ENCODE measurements at regions not wholly inside any gene's neighbourhood (a gene's known extent, or its start where the extent isn't known, plus 50 kb on each side); places are given as distances from the start of the nearest gene placed in this dataset.

DNA sequence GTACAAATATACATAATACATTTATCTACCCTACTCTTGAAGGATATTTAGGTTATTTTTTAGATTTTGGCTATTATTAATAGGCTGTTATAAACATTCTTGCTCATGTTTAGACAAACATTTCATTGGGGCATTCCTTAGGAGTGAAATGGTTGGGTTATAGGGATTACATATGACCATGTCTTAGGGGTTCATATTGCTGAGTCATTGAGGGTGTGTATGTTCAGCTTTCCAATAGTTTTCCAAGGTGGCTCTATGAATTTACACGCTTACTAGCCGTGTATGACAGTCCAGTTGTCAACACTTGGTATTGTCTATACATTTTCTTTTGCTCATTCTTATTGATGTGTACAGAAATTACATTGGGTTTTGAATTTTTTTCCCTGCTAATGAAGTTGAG lies 125.8 kb downstream of the OXSM start:
- TF ChIP-seq, protein P1, sequence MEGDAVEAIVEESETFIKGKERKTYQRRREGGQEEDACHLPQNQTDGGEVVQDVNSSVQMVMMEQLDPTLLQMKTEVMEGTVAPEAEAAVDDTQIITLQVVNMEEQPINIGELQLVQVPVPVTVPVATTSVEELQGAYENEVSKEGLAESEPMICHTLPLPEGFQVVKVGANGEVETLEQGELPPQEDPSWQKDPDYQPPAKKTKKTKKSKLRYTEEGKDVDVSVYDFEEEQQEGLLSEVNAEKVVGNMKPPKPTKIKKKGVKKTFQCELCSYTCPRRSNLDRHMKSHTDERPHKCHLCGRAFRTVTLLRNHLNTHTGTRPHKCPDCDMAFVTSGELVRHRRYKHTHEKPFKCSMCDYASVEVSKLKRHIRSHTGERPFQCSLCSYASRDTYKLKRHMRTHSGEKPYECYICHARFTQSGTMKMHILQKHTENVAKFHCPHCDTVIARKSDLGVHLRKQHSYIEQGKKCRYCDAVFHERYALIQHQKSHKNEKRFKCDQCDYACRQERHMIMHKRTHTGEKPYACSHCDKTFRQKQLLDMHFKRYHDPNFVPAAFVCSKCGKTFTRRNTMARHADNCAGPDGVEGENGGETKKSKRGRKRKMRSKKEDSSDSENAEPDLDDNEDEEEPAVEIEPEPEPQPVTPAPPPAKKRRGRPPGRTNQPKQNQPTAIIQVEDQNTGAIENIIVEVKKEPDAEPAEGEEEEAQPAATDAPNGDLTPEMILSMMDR (IDR thresholded peaks at IDR 0.05), result no peak
- TF ChIP-seq POLR2A (IDR thresholded peaks at IDR 0.05), result no peak
